MCF 10A (cell line): ENCODE measurements at regions not wholly inside any gene's neighbourhood (a gene's known extent, or its start where the extent isn't known, plus 50 kb on each side); places are given as distances from the start of the nearest gene placed in this dataset.

Experiments
- BruUV-seq: library from RNA; stranded (reverse); fragments of 400-500 nt; replicated peaks from 2 replicates; lab custom pipeline; 2021; lab: Mats Ljungman, UMichigan
- CTCF ChIA-PET: fragments of 300-600 bp; sonication (Branson Sonifier 250); formaldehyde crosslinking; extraction: SDS; loops from one replicate; lab custom pipeline; 2021; ENCODE audit warnings: antibody characterized with exemption, inconsistent platforms; lab: Yijun Ruan, JAX
- POLR2A ChIA-PET: fragments of 300-600, 350-650 bp; sonication (Branson Sonifier 250); formaldehyde crosslinking; extraction: SDS; loops from one replicate; lab custom pipeline; 2020; ENCODE audit warnings: antibody characterized with exemption, inconsistent platforms; lab: Yijun Ruan, JAX
- DNase-seq: peaks from one replicate; pipeline ENCODE4 v3.0.0-alpha.2; 2018; ENCODE audit not compliant: unreplicated experiment
- H3K27ac Mint-ChIP-seq: one replicate; pipeline ENCODE4 v1.8.0; 2022; ENCODE audit warnings: mild to moderate bottlenecking, low read depth, mixed read lengths; ENCODE audit not compliant: unreplicated experiment
- H3K27me3 Mint-ChIP-seq: one replicate; pipeline ENCODE4 v1.8.0; 2022; ENCODE audit warnings: mixed read lengths; ENCODE audit not compliant: insufficient read depth, unreplicated experiment
- H3K36me3 Mint-ChIP-seq: one replicate; pipeline ENCODE4 v1.8.0; 2022; ENCODE audit warnings: mild to moderate bottlenecking, moderate library complexity, mixed read lengths; ENCODE audit not compliant: insufficient read depth, unreplicated experiment
- H3K4me1 Mint-ChIP-seq: one replicate; pipeline ENCODE4 v1.8.0; 2022; ENCODE audit warnings: mixed read lengths; ENCODE audit not compliant: insufficient read depth, unreplicated experiment
- H3K4me3 Mint-ChIP-seq: one replicate; pipeline ENCODE4 v1.8.0; 2022; ENCODE audit warnings: mild to moderate bottlenecking, moderate library complexity, mixed read lengths; ENCODE audit not compliant: unreplicated experiment
- H3K9me3 Mint-ChIP-seq: one replicate; pipeline ENCODE4 v1.8.0; 2022; ENCODE audit warnings: mixed read lengths; ENCODE audit not compliant: unreplicated experiment
- intact Hi-C: fragments of 100-400 bp; cut with micrococcal nuclease; formaldehyde crosslinking; loops from 2 replicates; pipeline ENCODE4 v1.14.1; 2022
- TF ChIP-seq, protein P1 (sequence below): fragments of 200-600 bp; IDR thresholded peaks from one replicate; pipeline ENCODE4 v1.8.0; 2022; ENCODE audit warnings: antibody characterized with exemption, mild to moderate bottlenecking; ENCODE audit not compliant: unreplicated experiment

DNA sequence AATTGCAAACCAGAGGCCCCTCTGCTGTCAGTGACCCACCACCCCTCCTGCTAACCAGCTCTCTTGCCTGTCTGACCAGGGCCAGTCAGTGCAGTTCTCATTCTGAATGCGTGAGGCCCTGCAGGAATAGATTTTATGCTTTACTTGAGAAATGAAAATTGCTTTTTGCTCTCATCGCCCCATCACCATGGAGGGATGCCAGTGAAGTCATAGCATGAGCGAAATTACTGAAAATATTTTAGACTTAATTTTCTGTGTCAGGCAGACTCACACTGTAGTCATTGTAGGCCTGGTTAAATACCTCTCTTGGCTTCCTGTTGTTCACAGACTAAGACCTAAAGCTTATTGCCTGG lies 490.5 kb upstream of the CDH5 start:
- H3K36me3 Mint-ChIP-seq, result no peaks in the 10 kb centered on the region
- H3K4me1 Mint-ChIP-seq, result no peaks in the 10 kb centered on the region
- ChIA-PET CTCF (interaction anchor here (0.6 to 0.7 kb wide), 2 partner anchors 131 to 1441 kb away, joined by 3 read pairs; no protein-coding TSS in a partner anchor), POLR2A (no interaction called here)
- H3K27ac Mint-ChIP-seq, result no peak overlapping the region
- BruUV-seq, result no TSS peak
- DNase-seq, result no peak
- H3K27me3 Mint-ChIP-seq, result no peaks in the 10 kb centered on the region
- H3K4me3 Mint-ChIP-seq, result no peak overlapping the region
- peaks cover 49% of the 10 kb centered on the region for H3K9me3 Mint-ChIP-seq
- intact Hi-C loops, result no loop called here
- TF ChIP-seq, protein P1, sequence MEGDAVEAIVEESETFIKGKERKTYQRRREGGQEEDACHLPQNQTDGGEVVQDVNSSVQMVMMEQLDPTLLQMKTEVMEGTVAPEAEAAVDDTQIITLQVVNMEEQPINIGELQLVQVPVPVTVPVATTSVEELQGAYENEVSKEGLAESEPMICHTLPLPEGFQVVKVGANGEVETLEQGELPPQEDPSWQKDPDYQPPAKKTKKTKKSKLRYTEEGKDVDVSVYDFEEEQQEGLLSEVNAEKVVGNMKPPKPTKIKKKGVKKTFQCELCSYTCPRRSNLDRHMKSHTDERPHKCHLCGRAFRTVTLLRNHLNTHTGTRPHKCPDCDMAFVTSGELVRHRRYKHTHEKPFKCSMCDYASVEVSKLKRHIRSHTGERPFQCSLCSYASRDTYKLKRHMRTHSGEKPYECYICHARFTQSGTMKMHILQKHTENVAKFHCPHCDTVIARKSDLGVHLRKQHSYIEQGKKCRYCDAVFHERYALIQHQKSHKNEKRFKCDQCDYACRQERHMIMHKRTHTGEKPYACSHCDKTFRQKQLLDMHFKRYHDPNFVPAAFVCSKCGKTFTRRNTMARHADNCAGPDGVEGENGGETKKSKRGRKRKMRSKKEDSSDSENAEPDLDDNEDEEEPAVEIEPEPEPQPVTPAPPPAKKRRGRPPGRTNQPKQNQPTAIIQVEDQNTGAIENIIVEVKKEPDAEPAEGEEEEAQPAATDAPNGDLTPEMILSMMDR, result no peak

DNA sequence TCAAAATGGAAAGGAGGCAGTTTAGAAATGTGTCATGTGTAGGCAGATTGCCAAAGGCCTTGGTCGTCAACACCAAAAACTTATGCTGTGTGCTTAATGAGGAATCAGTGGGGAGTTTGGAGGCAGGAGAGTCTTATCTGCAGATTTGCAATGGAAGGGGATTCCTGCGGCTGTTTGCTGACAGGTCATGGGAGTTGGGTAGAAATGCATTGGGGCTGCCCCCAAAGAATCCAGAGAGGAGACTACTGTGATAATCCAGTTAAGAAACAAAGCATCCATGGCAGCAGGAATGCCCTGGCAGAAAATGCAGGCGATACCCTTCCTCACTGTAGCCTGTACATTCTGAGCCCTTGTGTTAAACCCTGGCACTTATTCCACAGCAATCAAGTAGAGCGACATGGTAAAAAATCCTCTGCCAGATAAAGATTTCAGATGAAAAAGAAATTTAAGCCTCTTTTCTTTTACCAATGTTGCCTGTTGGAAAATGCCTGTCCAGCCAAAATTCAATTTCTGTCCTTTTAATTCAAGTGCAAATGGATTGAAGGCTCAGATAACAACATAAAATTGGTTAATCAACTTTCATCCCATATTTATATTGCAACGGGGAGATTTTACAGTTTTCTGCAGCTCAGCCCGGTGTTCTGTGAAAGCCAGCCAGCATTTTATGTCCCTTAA lies 491.0 kb upstream of the CDH5 start:
- BruUV-seq, result no TSS peak
- ChIA-PET POLR2A (no interaction called here), CTCF (no interaction called here)
- Mint-ChIP-seq H3K9me3 (peaks cover 49% of the 10 kb centered on the region), H3K4me3 (no peak overlapping the region), H3K36me3 (no peaks in the 10 kb centered on the region), H3K27me3 (no peaks in the 10 kb centered on the region), H3K27ac (no peak overlapping the region), H3K4me1 (no peaks in the 10 kb centered on the region)
- intact Hi-C loops, result no loop called here
- DNase-seq, result peak; percentile 5
- TF ChIP-seq, protein P1, result no peak

GRCh38 chr16:65869261-65869660 lies 497.2 kb upstream of the CDH5 start:
- ChIA-PET CTCF (interaction anchor here (0.7 kb wide), 1 partner anchor 409 kb away, joined by 3 read pairs; no protein-coding TSS in a partner anchor), POLR2A (no interaction called here)
- BruUV-seq, result no TSS peak
- Mint-ChIP-seq H3K4me3 (no peak overlapping the region), H3K9me3 (peaks cover 9% of the 10 kb centered on the region), H3K36me3 (no peaks in the 10 kb centered on the region), H3K27me3 (no peaks in the 10 kb centered on the region), H3K4me1 (no peaks in the 10 kb centered on the region), H3K27ac (no peak overlapping the region)
- intact Hi-C loops, result no loop called here
- TF ChIP-seq, protein P1, result no peak
- no peak for DNase-seq

DNA sequence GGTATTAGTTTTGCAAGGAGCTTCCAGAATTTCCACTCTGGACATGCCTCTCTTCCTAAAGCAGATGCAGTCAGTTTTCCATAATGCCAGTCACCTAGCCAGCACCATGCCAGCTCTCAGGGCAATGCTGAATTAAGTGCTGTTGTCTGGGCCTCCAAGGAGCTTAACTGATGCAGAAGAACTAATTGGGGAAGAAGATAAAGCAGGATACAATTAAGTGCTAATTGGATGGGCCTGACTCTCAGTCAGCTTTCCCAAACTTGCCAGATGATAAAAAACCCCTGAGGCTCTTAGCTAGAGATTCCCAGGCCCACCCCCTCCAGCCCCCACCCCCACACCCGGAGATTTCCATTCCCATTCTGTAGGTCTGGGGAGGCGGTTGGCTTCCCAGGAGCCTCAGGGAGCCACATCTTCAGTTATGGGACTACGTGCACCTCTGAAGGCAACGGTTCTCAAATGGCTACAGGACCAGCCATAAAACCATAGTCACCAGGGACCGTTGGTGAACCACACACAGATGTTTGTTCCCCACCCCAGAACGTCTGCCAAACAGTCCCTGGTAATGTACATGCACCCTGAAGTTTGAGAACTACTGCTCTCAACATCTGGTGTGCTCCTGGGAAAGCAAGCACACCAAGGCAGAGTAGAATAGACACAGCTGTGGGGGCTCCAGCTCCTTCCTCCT lies 499.1 kb upstream of the CDH5 start:
- H3K27me3 Mint-ChIP-seq, result no peaks in the 10 kb centered on the region

More for the DNA sequence above, 499.1 kb upstream of the CDH5 start:
- ChIA-PET POLR2A (no interaction called here), CTCF (no interaction called here)
- no peaks in the 10 kb centered on the region for H3K36me3 Mint-ChIP-seq
- intact Hi-C loops, result no loop called here
- no peak for DNase-seq
- no peak overlapping the region for H3K27ac Mint-ChIP-seq
- BruUV-seq, result no TSS peak
- no peak overlapping the region for H3K4me3 Mint-ChIP-seq
- H3K9me3 Mint-ChIP-seq, result peaks cover 21% of the 10 kb centered on the region
- no peaks in the 10 kb centered on the region for H3K4me1 Mint-ChIP-seq
- TF ChIP-seq, protein P1, result no peak
